AG10803 (cell line): ENCODE measurements at regions not wholly inside any gene's neighbourhood (a gene's known extent, or its start where the extent isn't known, plus 50 kb on each side); places are given as distances from the start of the nearest gene placed in this dataset.
"Not testable (repeated sequence)": the region's sequence is repeated elsewhere in the genome, so short reads cannot be mapped to it uniquely, and the experiment has no call there.

Source experiments
- DNase-seq: peaks from one replicate; pipeline ENCODE4 v3.0.0; 2010; ENCODE audit warnings: low read depth
- H3K4me3 ChIP-seq: 2 replicates; pipeline ENCODE4 v1.5.1; 2011; ENCODE audit warnings: mild to moderate bottlenecking, low read length, control low read depth
- CTCF ChIP-seq: conservative IDR thresholded peaks from 2 replicates; pipeline ENCODE4 v1.5.1; 2011; ENCODE audit warnings: mild to moderate bottlenecking, low read length, control low read depth, inconsistent platforms

GRCh38 chr2:175353275-175353674, 171.8 kb upstream of the ATP5MC3 start:
- no peak overlapping the region for H3K4me3 ChIP-seq
- DNase-seq = no peak
- no peak for TF ChIP-seq CTCF

- no peak for TF ChIP-seq CTCF
- H3K4me3 ChIP-seq = no peak overlapping the region
- no peak for DNase-seq
Measured at GRCh38 chr2:175351512-175351911, 170.0 kb upstream of the ATP5MC3 start.

GRCh38 chr2:175350105-175350504, 168.6 kb upstream of the ATP5MC3 start:
- H3K4me3 ChIP-seq = no peak overlapping the region
- peak; percentile 3 for DNase-seq
- TF ChIP-seq CTCF = no peak

- no peak for TF ChIP-seq CTCF
- H3K4me3 ChIP-seq = no peak overlapping the region
- DNase-seq = no peak
Measured at GRCh38 chr2:175342085-175342484, 160.6 kb upstream of the ATP5MC3 start.

GRCh38 chr2:175330195-175330594, 148.7 kb upstream of the ATP5MC3 start:
- no peak for DNase-seq
- no peak for TF ChIP-seq CTCF
- no peak overlapping the region for H3K4me3 ChIP-seq

- no peak for DNase-seq
- no peak for TF ChIP-seq CTCF
- H3K4me3 ChIP-seq = no peak overlapping the region
Measured at GRCh38 chr2:175326801-175327200, 145.3 kb upstream of the ATP5MC3 start.

GRCh38 chr2:175326164-175326563, 144.7 kb upstream of the ATP5MC3 start:
- H3K4me3 ChIP-seq, DNase-seq: not testable (repeated sequence)

GRCh38 chr2:175323162-175323561, 141.7 kb upstream of the ATP5MC3 start:
- no peak overlapping the region for H3K4me3 ChIP-seq
- TF ChIP-seq CTCF = no peak
- no peak for DNase-seq
